HEK293T (cell line): ENCODE measurements at regions not wholly inside any gene's neighbourhood (a gene's known extent, or its start where the extent isn't known, plus 50 kb on each side); places are given as distances from the start of the nearest gene placed in this dataset.

Source experiments
- CTCF ChIA-PET: fragments of 350-600 bp; formaldehyde crosslinking; extraction: SDS; loops from one replicate; lab custom pipeline; 2021; ENCODE audit warnings: antibody characterized with exemption, inconsistent platforms; lab: Yijun Ruan, JAX
- POLR2A ChIA-PET: fragments of 350-600 bp; formaldehyde crosslinking; extraction: SDS; loops from one replicate; lab custom pipeline; 2020; ENCODE audit warnings: antibody characterized with exemption, inconsistent platforms; lab: Yijun Ruan, JAX
- DNase-seq: peaks from one replicate; pipeline ENCODE4 v3.0.0; 2012; ENCODE audit warnings: mixed read lengths; ENCODE audit errors: extremely low spot score
- ARNT ChIP-seq: fragments of 450-650 bp; IDR thresholded peaks from 2 replicates; pipeline ENCODE4 v1.6.1; 2017; ENCODE audit warnings: mild to moderate bottlenecking
- BHLHE40 ChIP-seq: fragments of 450-650 bp; IDR thresholded peaks from 2 replicates; pipeline ENCODE4 v1.6.1; 2016; ENCODE audit warnings: mild to moderate bottlenecking, moderate library complexity, borderline replicate concordance
- CTBP1 ChIP-seq: fragments of 450-650 bp; IDR thresholded peaks from 2 replicates; pipeline ENCODE4 v1.6.1; 2016; ENCODE audit warnings: borderline replicate concordance
- ELF4 ChIP-seq: fragments of 450-650 bp; IDR thresholded peaks from 2 replicates; pipeline ENCODE4 v1.6.1; 2017; ENCODE audit warnings: antibody characterized with exemption
- FOXA1 ChIP-seq: fragments of 450-650 bp; IDR thresholded peaks from 2 replicates; pipeline ENCODE4 v1.6.1; 2016; ENCODE audit warnings: mild to moderate bottlenecking
- FOXK2 ChIP-seq: fragments of 450-650 bp; IDR thresholded peaks from 2 replicates; pipeline ENCODE4 v1.6.1; 2016; ENCODE audit warnings: mild to moderate bottlenecking
- FOXM1 ChIP-seq: fragments of 450-650 bp; IDR thresholded peaks from 2 replicates; pipeline ENCODE4 v1.6.1; 2017; ENCODE audit warnings: mild to moderate bottlenecking, borderline replicate concordance
- HDGF ChIP-seq: fragments of 450-650 bp; IDR thresholded peaks from 2 replicates; pipeline ENCODE4 v1.6.1; 2017; ENCODE audit warnings: antibody characterized with exemption, borderline replicate concordance
- L3MBTL2 ChIP-seq: fragments of 450-650 bp; conservative IDR thresholded peaks from 2 replicates; pipeline ENCODE4 v1.6.1; 2016; ENCODE audit warnings: mild to moderate bottlenecking
- LEF1 ChIP-seq: fragments of 450-650 bp; IDR thresholded peaks from 2 replicates; pipeline ENCODE4 v1.6.1; 2017; ENCODE audit warnings: mild to moderate bottlenecking, borderline replicate concordance
- NFRKB ChIP-seq: fragments of 450-650 bp; IDR thresholded peaks from 2 replicates; pipeline ENCODE4 v1.6.1; 2016; ENCODE audit warnings: mild to moderate bottlenecking, moderate library complexity
- SP1 ChIP-seq: fragments of 450-650 bp; IDR thresholded peaks from 2 replicates; pipeline ENCODE4 v1.6.1; 2017
- SUZ12 ChIP-seq: fragments of 450-650 bp; IDR thresholded peaks from 2 replicates; pipeline ENCODE4 v1.6.1; 2016; ENCODE audit warnings: mild to moderate bottlenecking
- TARDBP ChIP-seq: fragments of 450-650 bp; IDR thresholded peaks from 2 replicates; pipeline ENCODE4 v1.6.1; 2016
- ZNF384 ChIP-seq: fragments of 450-650 bp; IDR thresholded peaks from 2 replicates; pipeline ENCODE4 v1.6.1; 2016
- TF ChIP-seq, protein P1 (sequence below): fragments of 450-650 bp; IDR thresholded peaks from 2 replicates; pipeline ENCODE4 v1.6.1; 2016

DNA sequence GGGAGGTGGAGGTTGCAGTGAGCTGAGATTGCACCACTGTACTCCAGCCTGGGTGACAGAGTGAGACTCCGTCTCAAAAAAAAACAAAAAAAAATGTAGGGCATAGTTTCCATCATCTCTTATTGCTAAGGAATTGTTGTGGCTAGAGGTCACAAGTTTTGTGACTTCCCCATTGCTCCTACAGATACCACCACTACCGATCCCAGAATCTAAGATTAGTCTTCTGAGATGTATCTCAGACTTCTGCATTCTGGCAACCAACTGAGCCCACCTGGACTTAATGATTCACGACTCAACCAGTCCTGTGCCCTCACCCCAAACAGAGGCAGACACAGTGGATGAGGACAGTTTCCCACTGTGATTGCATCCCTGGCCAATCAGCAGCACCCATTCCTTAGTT lies 148.9 kb downstream of the NECTIN1 start:
- TF ChIP-seq ELF4, result no peak
- TF ChIP-seq SP1, result no peak
- TF ChIP-seq LEF1, result no peak
- TF ChIP-seq, protein P1, sequence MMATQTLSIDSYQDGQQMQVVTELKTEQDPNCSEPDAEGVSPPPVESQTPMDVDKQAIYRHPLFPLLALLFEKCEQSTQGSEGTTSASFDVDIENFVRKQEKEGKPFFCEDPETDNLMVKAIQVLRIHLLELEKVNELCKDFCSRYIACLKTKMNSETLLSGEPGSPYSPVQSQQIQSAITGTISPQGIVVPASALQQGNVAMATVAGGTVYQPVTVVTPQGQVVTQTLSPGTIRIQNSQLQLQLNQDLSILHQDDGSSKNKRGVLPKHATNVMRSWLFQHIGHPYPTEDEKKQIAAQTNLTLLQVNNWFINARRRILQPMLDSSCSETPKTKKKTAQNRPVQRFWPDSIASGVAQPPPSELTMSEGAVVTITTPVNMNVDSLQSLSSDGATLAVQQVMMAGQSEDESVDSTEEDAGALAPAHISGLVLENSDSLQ, result no peak
- no peak for TF ChIP-seq FOXK2
- TF ChIP-seq TARDBP, result no peak
- no peak for TF ChIP-seq ZNF384
- TF ChIP-seq ARNT, result no peak
- no peak for TF ChIP-seq HDGF
- no peak for TF ChIP-seq BHLHE40
- TF ChIP-seq L3MBTL2, result no peak
- no peak for TF ChIP-seq FOXM1
- TF ChIP-seq FOXA1, result no peak
- TF ChIP-seq CTBP1, result no peak
- no peak for TF ChIP-seq SUZ12
- CTCF ChIA-PET, result no interaction called here
- POLR2A ChIA-PET, result no interaction called here

DNA sequence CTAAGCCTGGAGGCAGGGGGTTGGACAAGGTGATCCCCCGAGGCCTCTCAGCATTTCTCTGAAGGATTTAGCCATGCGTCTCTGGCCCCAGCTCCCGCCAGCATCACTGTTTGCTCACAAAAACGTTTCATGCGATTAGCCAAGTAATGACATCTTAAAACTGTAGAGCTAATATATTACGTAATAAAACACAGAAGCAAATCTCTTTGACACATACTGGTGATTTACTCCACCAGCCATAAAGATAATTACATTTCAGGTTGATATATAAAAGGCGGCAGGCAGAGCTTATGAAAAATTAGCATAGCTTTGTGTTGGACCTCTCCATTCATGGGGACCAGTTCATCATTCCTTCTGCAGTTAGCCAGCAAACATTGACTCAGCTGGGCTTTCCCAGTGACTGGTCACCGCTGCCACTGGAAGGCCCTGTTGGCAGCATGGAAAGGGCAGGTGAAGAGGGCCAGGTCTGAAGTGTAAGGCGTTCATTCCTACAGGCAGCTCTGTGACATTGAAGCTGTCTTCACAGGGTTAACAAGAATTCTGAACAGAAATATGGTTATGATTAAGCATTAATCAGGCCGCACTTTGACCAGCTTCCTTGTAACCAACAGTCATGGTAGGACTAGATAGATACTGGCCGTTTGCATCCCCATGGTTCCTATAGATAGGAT lies 150.3 kb downstream of the NECTIN1 start:
- POLR2A ChIA-PET, result no interaction called here
- no peak for DNase-seq
- CTCF ChIA-PET, result no interaction called here
- TF ChIP-seq ARNT (no peak), L3MBTL2 (no peak)

More for the DNA sequence above, 148.9 kb downstream of the NECTIN1 start:
- no peak for DNase-seq

DNA sequence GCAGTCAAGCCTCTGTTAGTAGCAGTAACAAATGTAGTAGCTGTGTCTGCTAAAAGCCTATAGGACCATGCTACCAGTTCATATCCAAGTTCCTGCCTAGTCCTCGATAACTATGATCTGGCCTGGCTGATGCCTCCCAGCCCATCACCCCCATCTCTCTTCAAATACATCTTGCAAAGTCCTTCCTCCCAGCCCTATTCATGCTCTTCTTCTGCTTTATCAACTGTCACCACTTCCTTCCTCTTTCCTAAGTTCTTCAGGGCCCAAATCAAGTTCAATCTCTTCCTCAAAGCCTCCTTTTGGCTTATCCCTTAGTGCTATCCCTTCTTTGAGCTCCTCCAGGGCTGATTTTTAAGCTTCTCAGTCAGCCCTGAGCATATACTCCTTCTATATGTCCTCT lies 150.9 kb upstream of the THY1 start:
- DNase-seq, result no peak
- ChIA-PET CTCF (no interaction called here), POLR2A (no interaction called here)
- TF ChIP-seq FOXA1, result no peak
- TF ChIP-seq BHLHE40, result no peak
- TF ChIP-seq FOXK2, result no peak
- no peak for TF ChIP-seq NFRKB
- no peak for TF ChIP-seq ZNF384
- no peak for TF ChIP-seq SUZ12
- TF ChIP-seq TARDBP, result no peak
- TF ChIP-seq LEF1, result no peak
- no peak for TF ChIP-seq HDGF
- TF ChIP-seq, protein P1, result no peak
- TF ChIP-seq ARNT, result no peak
- TF ChIP-seq FOXM1, result no peak
- TF ChIP-seq L3MBTL2, result no peak
- TF ChIP-seq CTBP1, result no peak
- TF ChIP-seq ELF4, result no peak
- TF ChIP-seq SP1, result no peak

DNA sequence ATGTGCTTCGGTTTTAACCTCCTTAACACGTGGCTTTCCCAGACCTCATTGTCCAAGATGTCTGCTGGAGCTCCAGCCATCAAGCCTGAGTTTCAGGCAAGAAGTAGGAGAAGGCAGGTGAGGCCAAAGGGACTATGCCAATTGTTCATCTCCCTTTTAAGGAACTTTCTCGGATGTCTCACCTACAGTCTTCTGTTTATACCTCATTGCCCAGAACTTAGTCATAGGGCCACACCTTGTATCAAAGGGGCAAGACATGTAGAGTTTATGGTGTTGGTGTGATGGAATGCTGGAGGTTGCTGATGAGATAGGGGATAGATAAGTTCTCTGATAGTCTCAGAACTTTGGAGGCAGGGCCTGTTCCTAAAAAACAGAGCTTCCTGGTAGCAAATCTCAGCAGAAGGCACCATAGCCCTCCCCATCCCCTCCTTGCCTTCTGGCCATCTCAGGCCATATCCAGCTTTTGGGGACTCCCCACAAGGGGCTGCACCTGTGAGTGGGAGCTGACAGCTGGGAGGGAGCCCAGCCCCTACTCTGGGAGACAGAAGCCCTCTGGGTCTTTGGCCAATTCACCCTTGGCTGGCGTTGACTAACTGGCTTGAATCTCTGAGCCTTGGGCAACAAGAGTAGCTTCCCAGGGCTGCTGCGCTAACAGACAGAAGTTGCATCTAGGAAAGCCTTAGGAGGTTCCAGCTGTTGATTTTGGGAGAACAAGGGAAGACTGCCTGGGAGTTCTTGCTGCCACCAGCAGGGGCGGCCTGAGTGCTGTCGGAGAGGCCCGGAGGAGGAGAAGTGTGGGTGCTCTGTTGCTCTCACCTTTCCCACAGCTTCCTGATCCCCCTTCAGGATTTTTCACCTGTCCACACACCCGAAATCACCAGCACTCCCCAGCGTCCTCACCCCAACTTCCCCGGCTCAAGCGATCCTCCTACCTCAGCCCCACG lies 149.8 kb upstream of the THY1 start:
- ChIA-PET POLR2A (no interaction called here), CTCF (no interaction called here)
- TF ChIP-seq HDGF, result no peak
- TF ChIP-seq ELF4, result no peak
- no peak for TF ChIP-seq SUZ12
- TF ChIP-seq FOXA1, result no peak
- no peak for TF ChIP-seq LEF1
- TF ChIP-seq NFRKB, result no peak
- TF ChIP-seq FOXK2, result no peak
- TF ChIP-seq TARDBP, result no peak
- no peak for TF ChIP-seq L3MBTL2
- no peak for TF ChIP-seq ARNT
- TF ChIP-seq BHLHE40, result no peak
- TF ChIP-seq CTBP1, result no peak
- TF ChIP-seq ZNF384, result no peak
- no peak for TF ChIP-seq SP1
- no peak for TF ChIP-seq FOXM1
- TF ChIP-seq, protein P1, result no peak
- no peak for DNase-seq

DNA sequence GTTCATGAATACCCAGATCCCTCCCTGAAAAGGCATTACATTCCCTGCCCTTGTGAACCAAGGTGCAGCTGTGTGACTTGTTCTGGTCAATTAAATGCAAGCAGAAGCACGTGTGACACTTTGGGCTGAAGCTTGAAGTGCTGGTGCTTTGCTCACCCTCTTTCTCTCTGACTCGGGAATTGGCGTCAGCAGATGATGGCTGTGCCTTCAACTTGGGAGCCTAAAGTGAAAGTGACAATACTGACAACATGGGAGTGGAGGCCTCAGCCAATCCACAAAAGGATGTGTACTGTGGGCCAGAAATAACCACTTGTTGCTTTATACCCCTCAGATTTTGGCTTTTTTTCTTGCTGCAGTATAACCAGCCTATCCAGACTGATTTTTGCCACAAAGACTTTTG lies 148.3 kb upstream of the THY1 start:
- POLR2A ChIA-PET, result no interaction called here
- CTCF ChIA-PET, result no interaction called here
- no peak for DNase-seq
- no peak for TF ChIP-seq ARNT

DNA sequence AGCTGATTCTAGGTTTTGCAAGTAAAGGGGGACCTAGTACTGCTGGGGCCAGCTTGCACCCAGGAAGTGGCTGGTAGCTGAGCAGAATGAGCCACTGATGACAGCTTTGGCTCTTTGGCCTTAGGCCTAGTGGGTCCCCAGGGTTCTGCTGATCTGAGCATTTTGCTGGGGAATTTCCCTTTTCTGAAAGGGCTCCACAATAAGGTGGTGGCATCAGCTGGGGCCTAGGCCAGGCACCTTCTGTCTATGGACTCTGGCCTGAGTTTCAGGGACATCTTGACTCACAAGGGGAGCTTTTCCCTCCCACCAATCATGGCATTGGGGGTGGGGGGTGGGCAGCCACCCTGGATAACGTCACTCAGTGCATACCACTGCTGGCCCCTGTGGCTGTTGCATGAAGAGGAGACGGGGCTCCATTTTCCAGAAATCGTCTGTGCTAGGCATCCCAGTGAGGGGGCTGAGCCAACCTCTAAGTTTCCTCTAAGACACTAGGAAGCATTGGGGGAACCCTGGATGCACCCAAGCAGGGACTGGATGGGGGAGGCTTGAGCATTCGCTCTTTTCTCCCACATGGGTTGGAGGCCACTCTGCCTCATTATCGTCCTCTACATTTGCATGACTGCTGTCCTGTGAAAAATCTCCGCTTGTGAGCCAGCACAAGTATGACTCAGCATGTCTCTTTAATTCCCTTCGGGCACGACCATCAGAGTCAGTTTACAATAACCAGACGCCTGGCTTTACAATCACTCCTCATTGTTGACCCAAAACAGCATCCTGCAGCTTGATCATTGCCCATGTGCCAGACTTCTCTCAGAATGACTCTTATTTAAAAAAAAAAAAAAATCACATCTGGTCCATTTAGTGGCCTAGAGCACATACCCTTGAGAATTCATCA lies 145.0 kb upstream of the THY1 start:
- ChIA-PET POLR2A (interaction anchor here (0.6 to 1.2 kb wide), 2 partner anchors 10 to 566 kb away, joined by 3 read pairs; no protein-coding TSS in a partner anchor), CTCF (interaction anchor here (1.6 kb wide), 1 partner anchor 34 kb away, joined by 6 read pairs; no protein-coding TSS in a partner anchor)

More for the DNA sequence above, 145.0 kb upstream of the THY1 start:
- TF ChIP-seq ARNT (no peak), HDGF (no peak), L3MBTL2 (no peak), FOXA1 (no peak), FOXK2 (no peak), CTBP1 (no peak), SUZ12 (no peak), ELF4 (no peak), TARDBP (no peak), NFRKB (no peak), FOXM1 (no peak), SP1 (no peak), LEF1 (no peak), BHLHE40 (no peak), ZNF384 (no peak)
- TF ChIP-seq, protein P1, result no peak
- no peak for DNase-seq
